ENCODE measurements at regions not wholly inside any gene's neighbourhood (a gene's known extent, or its start where the extent isn't known, plus 50 kb on each side); places are given as distances from the start of the nearest gene placed in this dataset.

DNA sequence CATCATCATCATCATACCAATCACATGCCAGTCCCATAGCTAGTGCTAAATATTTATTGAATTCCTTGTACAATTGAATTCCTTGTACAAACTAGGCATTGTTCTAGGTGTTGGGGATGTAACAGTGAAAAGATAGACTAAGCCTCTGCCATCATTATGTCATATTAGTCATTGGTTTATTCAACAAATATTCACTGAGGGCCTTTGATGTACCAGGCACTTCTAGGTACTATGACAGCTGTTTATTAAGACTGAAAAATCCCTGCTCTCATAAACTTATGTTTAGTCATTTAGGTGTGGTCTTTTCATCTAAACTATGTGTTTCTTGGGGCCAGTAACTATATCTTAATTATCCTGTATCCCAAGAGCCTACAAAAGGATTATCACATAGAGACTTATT lies 412.3 kb upstream of the ETAA1 start:
- TF ChIP-seq, protein P1, sequence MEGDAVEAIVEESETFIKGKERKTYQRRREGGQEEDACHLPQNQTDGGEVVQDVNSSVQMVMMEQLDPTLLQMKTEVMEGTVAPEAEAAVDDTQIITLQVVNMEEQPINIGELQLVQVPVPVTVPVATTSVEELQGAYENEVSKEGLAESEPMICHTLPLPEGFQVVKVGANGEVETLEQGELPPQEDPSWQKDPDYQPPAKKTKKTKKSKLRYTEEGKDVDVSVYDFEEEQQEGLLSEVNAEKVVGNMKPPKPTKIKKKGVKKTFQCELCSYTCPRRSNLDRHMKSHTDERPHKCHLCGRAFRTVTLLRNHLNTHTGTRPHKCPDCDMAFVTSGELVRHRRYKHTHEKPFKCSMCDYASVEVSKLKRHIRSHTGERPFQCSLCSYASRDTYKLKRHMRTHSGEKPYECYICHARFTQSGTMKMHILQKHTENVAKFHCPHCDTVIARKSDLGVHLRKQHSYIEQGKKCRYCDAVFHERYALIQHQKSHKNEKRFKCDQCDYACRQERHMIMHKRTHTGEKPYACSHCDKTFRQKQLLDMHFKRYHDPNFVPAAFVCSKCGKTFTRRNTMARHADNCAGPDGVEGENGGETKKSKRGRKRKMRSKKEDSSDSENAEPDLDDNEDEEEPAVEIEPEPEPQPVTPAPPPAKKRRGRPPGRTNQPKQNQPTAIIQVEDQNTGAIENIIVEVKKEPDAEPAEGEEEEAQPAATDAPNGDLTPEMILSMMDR (tag by site-specific recombination; IDR thresholded peaks at IDR 0.05): no peak
- TF ChIP-seq ZNF510 (tag by site-specific recombination; IDR thresholded peaks at IDR 0.05; ENCODE audit: insufficient replicate concordance): no peak
- no peak for TF ChIP-seq ZNF354C (tag by site-specific recombination; IDR thresholded peaks at IDR 0.05; ENCODE audit: borderline replicate concordance, low read depth)
- no peak for TF ChIP-seq ZNF274 (IDR thresholded peaks at IDR 0.05; ENCODE audit: low read length)
- TF ChIP-seq ZNF274 (tag by site-specific recombination; IDR thresholded peaks at IDR 0.05; ENCODE audit: borderline replicate concordance): no peak
- no peak for TF ChIP-seq YY1 (tag by site-specific recombination; IDR thresholded peaks at IDR 0.05)
